ENCODE measurements at regions not wholly inside any gene's neighbourhood (a gene's known extent, or its start where the extent isn't known, plus 50 kb on each side); places are given as distances from the start of the nearest gene placed in this dataset.
A peak's percentile ranks its signal among the peaks of the same experiment; 100 is the strongest.
"Not testable (repeated sequence)": the region's sequence is repeated elsewhere in the genome, so short reads cannot be mapped to it uniquely, and the experiment has no call there.

DNA sequence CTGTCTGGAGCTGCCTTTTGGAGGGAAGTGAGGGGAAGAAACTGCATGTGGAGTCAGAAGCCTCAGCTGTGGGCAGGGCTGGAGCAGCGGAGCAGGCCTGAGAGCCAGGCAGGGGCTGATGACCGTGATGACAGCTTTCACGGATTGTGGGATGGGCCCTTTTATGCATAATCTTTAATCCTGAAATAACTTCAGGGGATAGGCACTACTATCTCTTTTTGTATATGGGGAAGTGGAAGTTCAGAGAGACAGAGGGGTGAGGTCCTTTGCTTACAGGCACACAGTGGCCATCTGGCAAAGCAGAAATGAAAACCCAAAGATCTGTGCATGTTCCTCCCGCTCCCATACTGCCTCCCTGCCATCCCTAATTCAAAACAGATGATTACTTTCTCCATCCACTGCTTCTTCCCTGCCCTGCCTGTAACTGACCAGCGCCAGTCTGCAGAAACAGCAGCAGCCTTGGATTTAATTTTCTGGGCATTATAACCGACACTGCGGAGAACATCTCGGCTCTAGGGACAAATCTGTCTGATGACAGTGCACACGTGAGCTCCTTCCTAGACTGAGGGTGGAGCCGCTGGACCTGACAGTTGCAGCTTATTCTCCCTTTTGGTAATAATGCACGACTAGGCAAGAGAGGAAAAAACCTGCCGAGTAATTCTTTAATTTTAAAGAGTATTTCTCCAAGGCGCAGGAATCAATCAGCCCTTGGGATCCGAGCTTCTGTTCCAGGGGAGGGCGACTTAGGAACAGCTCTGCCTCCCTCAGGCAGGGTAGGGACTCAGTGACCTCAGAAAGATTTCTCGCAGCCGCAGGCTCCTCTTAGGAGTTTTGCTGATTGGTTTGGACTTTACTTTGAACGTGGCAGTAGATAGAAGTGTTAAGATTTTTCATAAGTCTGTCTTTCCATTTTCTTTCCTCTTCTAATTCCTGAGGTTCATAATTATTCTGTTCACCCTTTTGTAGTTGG lies 95.4 kb downstream of the UTP18 start:
- no peak overlapping the region for H3K4me3 ChIP-seq (ENCODE audit: control insufficient read depth, low read depth, low read length)
- DNase-seq (ENCODE audit: low read depth), result peak; percentile 29
- TF ChIP-seq, protein P1, sequence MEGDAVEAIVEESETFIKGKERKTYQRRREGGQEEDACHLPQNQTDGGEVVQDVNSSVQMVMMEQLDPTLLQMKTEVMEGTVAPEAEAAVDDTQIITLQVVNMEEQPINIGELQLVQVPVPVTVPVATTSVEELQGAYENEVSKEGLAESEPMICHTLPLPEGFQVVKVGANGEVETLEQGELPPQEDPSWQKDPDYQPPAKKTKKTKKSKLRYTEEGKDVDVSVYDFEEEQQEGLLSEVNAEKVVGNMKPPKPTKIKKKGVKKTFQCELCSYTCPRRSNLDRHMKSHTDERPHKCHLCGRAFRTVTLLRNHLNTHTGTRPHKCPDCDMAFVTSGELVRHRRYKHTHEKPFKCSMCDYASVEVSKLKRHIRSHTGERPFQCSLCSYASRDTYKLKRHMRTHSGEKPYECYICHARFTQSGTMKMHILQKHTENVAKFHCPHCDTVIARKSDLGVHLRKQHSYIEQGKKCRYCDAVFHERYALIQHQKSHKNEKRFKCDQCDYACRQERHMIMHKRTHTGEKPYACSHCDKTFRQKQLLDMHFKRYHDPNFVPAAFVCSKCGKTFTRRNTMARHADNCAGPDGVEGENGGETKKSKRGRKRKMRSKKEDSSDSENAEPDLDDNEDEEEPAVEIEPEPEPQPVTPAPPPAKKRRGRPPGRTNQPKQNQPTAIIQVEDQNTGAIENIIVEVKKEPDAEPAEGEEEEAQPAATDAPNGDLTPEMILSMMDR (conservative IDR thresholded peaks at IDR 0.05; ENCODE audit: control insufficient read depth, insufficient read depth, low read depth, low read length), result no peak

DNA sequence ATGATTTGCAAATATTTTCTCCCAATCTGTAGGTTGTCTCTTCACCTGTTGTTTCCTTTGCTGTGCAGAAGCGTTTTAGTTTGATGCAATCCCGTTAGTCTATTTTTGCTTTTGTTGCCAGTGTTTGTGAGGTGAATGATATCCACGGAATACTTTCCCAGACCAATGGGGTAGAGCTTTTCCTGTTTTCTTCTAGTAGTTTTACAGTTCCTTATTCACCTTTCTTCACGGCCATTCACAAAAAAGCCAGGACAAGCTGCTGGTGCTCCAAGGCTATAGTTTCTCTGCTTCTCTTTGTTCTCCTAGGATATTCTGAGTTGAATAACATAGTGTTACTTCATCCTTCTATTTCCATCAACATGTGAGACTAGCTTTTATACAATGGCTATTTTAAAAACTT lies 98.7 kb downstream of the UTP18 start:
- no peak overlapping the region for H3K4me3 ChIP-seq (ENCODE audit: control insufficient read depth, low read depth, low read length)
- TF ChIP-seq, protein P1 (conservative IDR thresholded peaks at IDR 0.05; ENCODE audit: control insufficient read depth, insufficient read depth, low read depth, low read length), result no peak
- no peak for DNase-seq (ENCODE audit: low read depth)

DNA sequence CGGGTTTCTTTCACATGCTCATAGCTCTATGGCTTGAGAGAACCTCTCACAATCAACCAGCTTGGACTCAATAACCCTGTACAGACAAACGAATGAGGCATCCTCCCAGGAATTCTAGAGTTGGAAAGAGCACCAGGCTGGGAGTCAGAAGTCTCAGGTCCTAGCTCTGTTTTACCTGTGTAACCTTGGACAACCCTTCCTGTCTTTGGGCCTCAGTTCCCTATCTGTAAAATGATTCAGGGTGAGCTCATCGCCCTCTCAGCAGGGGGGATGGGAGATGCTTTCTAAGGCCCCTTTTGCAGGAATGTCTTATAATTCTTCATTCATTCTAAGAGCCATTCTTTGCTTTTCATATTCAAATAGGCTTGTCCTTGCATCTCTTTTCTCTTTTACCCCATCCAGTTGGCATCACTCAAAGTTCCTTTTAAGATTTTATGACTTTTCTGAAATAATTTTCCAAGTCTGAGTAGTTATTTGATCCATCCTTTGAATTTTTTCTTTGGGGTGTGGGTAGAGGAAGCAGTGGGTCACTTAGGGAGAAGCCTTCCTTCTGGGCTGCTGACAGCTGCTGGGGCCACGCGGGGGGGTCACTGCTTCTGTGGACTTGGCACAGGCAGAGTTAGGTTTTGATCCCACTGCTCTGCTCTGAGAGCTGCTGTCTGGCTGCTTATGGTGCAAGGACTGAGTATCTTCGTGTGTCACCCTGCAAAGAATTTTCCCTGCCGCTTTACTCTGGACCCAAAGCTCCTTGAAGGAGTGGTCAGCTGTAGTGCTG lies 102.7 kb downstream of the UTP18 start:
- no peak for DNase-seq (ENCODE audit: low read depth)

DNA sequence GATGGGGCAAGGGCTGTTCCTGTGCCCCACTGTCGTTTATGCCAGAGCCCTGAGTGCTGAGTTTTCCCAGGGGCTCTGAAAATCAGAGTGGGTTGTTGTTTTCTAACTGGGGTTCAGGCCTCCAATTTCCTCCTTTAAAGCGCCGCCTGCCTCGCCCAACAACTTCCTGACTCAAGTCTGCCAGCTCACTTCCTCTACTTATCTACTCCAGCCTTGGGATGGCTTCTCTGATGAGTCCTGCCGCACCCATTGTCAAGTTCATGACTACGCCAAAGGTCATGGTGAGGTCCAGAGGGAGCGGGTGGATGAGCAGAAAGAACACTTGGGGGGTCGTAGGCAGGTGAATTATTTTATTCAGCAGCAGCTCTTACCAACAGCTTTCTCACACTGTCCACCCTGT lies 104.7 kb downstream of the UTP18 start:
- TF ChIP-seq, protein P1 (conservative IDR thresholded peaks at IDR 0.05; ENCODE audit: control insufficient read depth, insufficient read depth, low read depth, low read length), result no peak
- no peak overlapping the region for H3K4me3 ChIP-seq (ENCODE audit: control insufficient read depth, low read depth, low read length)
- no peak for DNase-seq (ENCODE audit: low read depth)

More for the DNA sequence above, 102.7 kb downstream of the UTP18 start:
- no peak overlapping the region for H3K4me3 ChIP-seq (ENCODE audit: control insufficient read depth, low read depth, low read length)
- TF ChIP-seq, protein P1 (conservative IDR thresholded peaks at IDR 0.05; ENCODE audit: control insufficient read depth, insufficient read depth, low read depth, low read length), result no peak

DNA sequence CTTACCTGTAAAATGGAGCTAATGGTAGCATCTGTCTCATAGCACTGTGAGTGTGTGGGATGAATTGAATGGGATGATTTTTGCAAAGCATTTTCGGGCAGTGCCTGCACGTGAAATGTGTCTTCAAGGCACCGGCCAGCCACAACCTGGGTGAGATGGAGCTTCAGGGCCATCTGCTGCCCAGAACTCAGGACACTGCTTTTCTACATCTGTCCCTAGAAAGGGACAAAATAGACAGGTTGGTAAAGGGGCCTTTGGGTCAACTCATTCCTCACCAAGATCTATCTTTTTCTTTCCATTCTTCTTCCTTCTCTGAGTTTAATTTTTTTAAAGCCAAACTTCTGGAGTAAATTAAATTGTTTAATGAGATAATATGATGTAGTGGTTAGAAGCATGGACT lies 106.5 kb downstream of the UTP18 start:
- TF ChIP-seq, protein P1 (conservative IDR thresholded peaks at IDR 0.05; ENCODE audit: control insufficient read depth, insufficient read depth, low read depth, low read length), result no peak
- no peak for DNase-seq (ENCODE audit: low read depth)
- no peak overlapping the region for H3K4me3 ChIP-seq (ENCODE audit: control insufficient read depth, low read depth, low read length)

DNA sequence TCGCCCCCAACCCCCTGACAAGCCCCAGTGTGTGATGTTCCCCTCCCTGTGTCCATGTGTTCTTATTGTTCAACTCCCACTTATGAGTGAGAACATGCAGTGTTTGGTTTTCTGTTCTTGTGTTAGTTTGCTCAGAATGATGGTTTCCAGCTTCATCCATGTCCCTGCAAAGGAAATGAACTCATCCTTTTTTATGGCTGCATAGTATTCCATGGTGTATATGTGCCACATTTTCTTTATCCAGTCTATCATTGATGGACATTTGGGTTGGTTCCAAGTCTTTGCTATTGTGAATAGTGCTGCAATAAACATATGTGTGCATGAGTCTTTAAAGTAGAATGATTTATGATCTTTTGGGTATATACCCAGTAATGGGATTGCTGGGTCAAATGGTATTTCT lies 107.5 kb downstream of the UTP18 start:
- not testable (repeated sequence) for DNase-seq (ENCODE audit: low read depth); H3K4me3 ChIP-seq (ENCODE audit: control insufficient read depth, low read depth, low read length)

GRCh38 chr17:51371732-51372151 lies 111.4 kb downstream of the UTP18 start:
- TF ChIP-seq, protein P1 (conservative IDR thresholded peaks at IDR 0.05; ENCODE audit: control insufficient read depth, insufficient read depth, low read depth, low read length), result peak; percentile 42
- no peak overlapping the region for H3K4me3 ChIP-seq (ENCODE audit: control insufficient read depth, low read depth, low read length)
- peak; percentile 37 for DNase-seq (ENCODE audit: low read depth)

Data from fibroblast of mammary gland (primary cell).